ENCODE measurements at regions not wholly inside any gene's neighbourhood (a gene's known extent, or its start where the extent isn't known, plus 50 kb on each side); places are given as distances from the start of the nearest gene placed in this dataset.
"Not testable (repeated sequence)": the region's sequence is repeated elsewhere in the genome, so short reads cannot be mapped to it uniquely, and the experiment has no call there.

GRCh38 chr4:152064282-152064681, 303.5 kb upstream of the GATB start:
- Histone ChIP-seq H3K9ac (ENCODE audit: low read depth in 1 of 2, low read length in 2 of 2) (no peak overlapping the region), H3K4me3 (ENCODE audit: low read length in 2 of 2) (no peak overlapping the region), H3K27me3 (ENCODE audit: control insufficient read depth in 2 of 2, insufficient read depth in 2 of 2, low read length in 2 of 2) (no peaks in the 10 kb centered on the region), H3K4me1 (ENCODE audit: control insufficient read depth in 2 of 2, insufficient read depth in 2 of 2, low read length in 2 of 2) (peaks cover 3 to 7% of the 10 kb centered on the region in 2 donors), H3K9me3 (ENCODE audit: control insufficient read depth in 2 of 2, low read length in 2 of 2) (no peaks in the 10 kb centered on the region), H3K27ac (ENCODE audit: low read depth in 2 of 2, low read length in 2 of 2) (no peak overlapping the region), H3K36me3 (ENCODE audit: control insufficient read depth in 2 of 2, insufficient read depth in 2 of 2, low read length in 2 of 2) (no peaks in the 10 kb centered on the region)

GRCh38 chr4:152063621-152064240, 302.9 kb upstream of the GATB start:
- H3K27me3 ChIP-seq (ENCODE audit: control insufficient read depth in 2 of 2, insufficient read depth in 2 of 2, low read length in 2 of 2), result no peaks in the 10 kb centered on the region
- no peaks in the 10 kb centered on the region for H3K36me3 ChIP-seq (ENCODE audit: control insufficient read depth in 2 of 2, insufficient read depth in 2 of 2, low read length in 2 of 2)
- no peak overlapping the region for H3K27ac ChIP-seq (ENCODE audit: low read depth in 2 of 2, low read length in 2 of 2)
- no peaks in the 10 kb centered on the region for H3K9me3 ChIP-seq (ENCODE audit: control insufficient read depth in 2 of 2, low read length in 2 of 2)
- no peak overlapping the region for H3K9ac ChIP-seq (ENCODE audit: low read depth in 1 of 2, low read length in 2 of 2)
- H3K4me1 ChIP-seq (ENCODE audit: control insufficient read depth in 2 of 2, insufficient read depth in 2 of 2, low read length in 2 of 2), result peaks cover 3 to 7% of the 10 kb centered on the region in 2 donors
- no peak overlapping the region for H3K4me3 ChIP-seq (ENCODE audit: low read length in 2 of 2)

GRCh38 chr4:152062936-152063620, 302.3 kb upstream of the GATB start:
- no peaks in the 10 kb centered on the region for H3K9me3 ChIP-seq (ENCODE audit: control insufficient read depth in 2 of 2, low read length in 2 of 2)
- no peaks in the 10 kb centered on the region for H3K36me3 ChIP-seq (ENCODE audit: control insufficient read depth in 2 of 2, insufficient read depth in 2 of 2, low read length in 2 of 2)
- no peak overlapping the region for H3K4me3 ChIP-seq (ENCODE audit: low read length in 2 of 2)
- no peaks in the 10 kb centered on the region for H3K27me3 ChIP-seq (ENCODE audit: control insufficient read depth in 2 of 2, insufficient read depth in 2 of 2, low read length in 2 of 2)
- peaks cover 3 to 7% of the 10 kb centered on the region in 2 donors for H3K4me1 ChIP-seq (ENCODE audit: control insufficient read depth in 2 of 2, insufficient read depth in 2 of 2, low read length in 2 of 2)
- H3K9ac ChIP-seq (ENCODE audit: low read depth in 1 of 2, low read length in 2 of 2), result no peak overlapping the region
- H3K27ac ChIP-seq (ENCODE audit: low read depth in 2 of 2, low read length in 2 of 2), result no peak overlapping the region

GRCh38 chr4:152054731-152055130, 293.9 kb upstream of the GATB start:
- no peaks in the 10 kb centered on the region for H3K4me1 ChIP-seq (ENCODE audit: control insufficient read depth in 2 of 2, insufficient read depth in 2 of 2, low read length in 2 of 2)
- no peak overlapping the region for H3K4me3 ChIP-seq (ENCODE audit: low read length in 2 of 2)
- H3K36me3 ChIP-seq (ENCODE audit: control insufficient read depth in 2 of 2, insufficient read depth in 2 of 2, low read length in 2 of 2), result no peaks in the 10 kb centered on the region
- no peaks in the 10 kb centered on the region for H3K27me3 ChIP-seq (ENCODE audit: control insufficient read depth in 2 of 2, insufficient read depth in 2 of 2, low read length in 2 of 2)
- H3K27ac ChIP-seq (ENCODE audit: low read depth in 2 of 2, low read length in 2 of 2), result no peak overlapping the region
- H3K9ac ChIP-seq (ENCODE audit: low read depth in 1 of 2, low read length in 2 of 2), result no peak overlapping the region
- H3K9me3 ChIP-seq (ENCODE audit: control insufficient read depth in 2 of 2, low read length in 2 of 2), result no peaks in the 10 kb centered on the region

GRCh38 chr4:152052451-152053057, 291.7 kb upstream of the GATB start:
- no peaks in the 10 kb centered on the region for H3K27me3 ChIP-seq (ENCODE audit: control insufficient read depth in 2 of 2, insufficient read depth in 2 of 2, low read length in 2 of 2)
- H3K36me3 ChIP-seq (ENCODE audit: control insufficient read depth in 2 of 2, insufficient read depth in 2 of 2, low read length in 2 of 2), result no peaks in the 10 kb centered on the region
- H3K9me3 ChIP-seq (ENCODE audit: control insufficient read depth in 2 of 2, low read length in 2 of 2), result no peaks in the 10 kb centered on the region
- H3K9ac ChIP-seq (ENCODE audit: low read depth in 1 of 2, low read length in 2 of 2), result no peak overlapping the region
- H3K4me3 ChIP-seq (ENCODE audit: low read length in 2 of 2), result no peak overlapping the region
- H3K4me1 ChIP-seq (ENCODE audit: control insufficient read depth in 2 of 2, insufficient read depth in 2 of 2, low read length in 2 of 2), result no peaks in the 10 kb centered on the region
- H3K27ac ChIP-seq (ENCODE audit: low read depth in 2 of 2, low read length in 2 of 2), result no peak overlapping the region

GRCh38 chr4:152051332-152051731, 290.5 kb upstream of the GATB start:
- H3K9ac ChIP-seq (ENCODE audit: low read depth in 1 of 2, low read length in 2 of 2); H3K27ac ChIP-seq (ENCODE audit: low read depth in 2 of 2, low read length in 2 of 2); H3K36me3 ChIP-seq (ENCODE audit: control insufficient read depth in 2 of 2, insufficient read depth in 2 of 2, low read length in 2 of 2); H3K4me1 ChIP-seq (ENCODE audit: control insufficient read depth in 2 of 2, insufficient read depth in 2 of 2, low read length in 2 of 2); H3K4me3 ChIP-seq (ENCODE audit: low read length in 2 of 2); H3K27me3 ChIP-seq (ENCODE audit: control insufficient read depth in 2 of 2, insufficient read depth in 2 of 2, low read length in 2 of 2); H3K9me3 ChIP-seq (ENCODE audit: control insufficient read depth in 2 of 2, low read length in 2 of 2): not testable (repeated sequence)

- Histone ChIP-seq H3K9ac (ENCODE audit: low read depth in 1 of 2, low read length in 2 of 2) (no peak overlapping the region), H3K4me1 (ENCODE audit: control insufficient read depth in 2 of 2, insufficient read depth in 2 of 2, low read length in 2 of 2) (peaks cover 0 to 7% of the 10 kb centered on the region in 2 donors), H3K27ac (ENCODE audit: low read depth in 2 of 2, low read length in 2 of 2) (no peak overlapping the region), H3K36me3 (ENCODE audit: control insufficient read depth in 2 of 2, insufficient read depth in 2 of 2, low read length in 2 of 2) (no peaks in the 10 kb centered on the region), H3K9me3 (ENCODE audit: control insufficient read depth in 2 of 2, low read length in 2 of 2) (no peaks in the 10 kb centered on the region), H3K27me3 (ENCODE audit: control insufficient read depth in 2 of 2, insufficient read depth in 2 of 2, low read length in 2 of 2) (peaks cover 4 to 6% of the 10 kb centered on the region in 2 donors), H3K4me3 (ENCODE audit: low read length in 2 of 2) (no peak overlapping the region)
Measured at GRCh38 chr4:152050106-152050505, 289.3 kb upstream of the GATB start.

- Histone ChIP-seq H3K27ac (ENCODE audit: low read depth in 2 of 2, low read length in 2 of 2) (no peak overlapping the region), H3K4me3 (ENCODE audit: low read length in 2 of 2) (no peak overlapping the region), H3K9ac (ENCODE audit: low read depth in 1 of 2, low read length in 2 of 2) (no peak overlapping the region), H3K4me1 (ENCODE audit: control insufficient read depth in 2 of 2, insufficient read depth in 2 of 2, low read length in 2 of 2) (peaks cover 0 to 7% of the 10 kb centered on the region in 2 donors), H3K27me3 (ENCODE audit: control insufficient read depth in 2 of 2, insufficient read depth in 2 of 2, low read length in 2 of 2) (peaks cover 6 to 8% of the 10 kb centered on the region in 2 donors), H3K9me3 (ENCODE audit: control insufficient read depth in 2 of 2, low read length in 2 of 2) (peaks cover 0 to 4% of the 10 kb centered on the region in 2 donors), H3K36me3 (ENCODE audit: control insufficient read depth in 2 of 2, insufficient read depth in 2 of 2, low read length in 2 of 2) (no peaks in the 10 kb centered on the region)
Measured at GRCh38 chr4:152047451-152047850, 286.6 kb upstream of the GATB start.

GRCh38 chr4:152045807-152046571, 285.2 kb upstream of the GATB start:
- Histone ChIP-seq H3K27ac (ENCODE audit: low read depth in 2 of 2, low read length in 2 of 2) (no peak overlapping the region), H3K27me3 (ENCODE audit: control insufficient read depth in 2 of 2, insufficient read depth in 2 of 2, low read length in 2 of 2) (peaks cover 6 to 8% of the 10 kb centered on the region in 2 donors), H3K4me3 (ENCODE audit: low read length in 2 of 2) (no peak overlapping the region), H3K36me3 (ENCODE audit: control insufficient read depth in 2 of 2, insufficient read depth in 2 of 2, low read length in 2 of 2) (no peaks in the 10 kb centered on the region), H3K9me3 (ENCODE audit: control insufficient read depth in 2 of 2, low read length in 2 of 2) (peaks cover 0 to 4% of the 10 kb centered on the region in 2 donors), H3K4me1 (ENCODE audit: control insufficient read depth in 2 of 2, insufficient read depth in 2 of 2, low read length in 2 of 2) (peaks cover 0 to 7% of the 10 kb centered on the region in 2 donors), H3K9ac (ENCODE audit: low read depth in 1 of 2, low read length in 2 of 2) (no peak overlapping the region)

GRCh38 chr4:152045449-152045806, 284.6 kb upstream of the GATB start:
- H3K4me1 ChIP-seq (ENCODE audit: control insufficient read depth in 2 of 2, insufficient read depth in 2 of 2, low read length in 2 of 2), result peaks cover 0 to 7% of the 10 kb centered on the region in 2 donors
- peaks cover 6 to 8% of the 10 kb centered on the region in 2 donors for H3K27me3 ChIP-seq (ENCODE audit: control insufficient read depth in 2 of 2, insufficient read depth in 2 of 2, low read length in 2 of 2)
- peaks cover 0 to 4% of the 10 kb centered on the region in 2 donors for H3K9me3 ChIP-seq (ENCODE audit: control insufficient read depth in 2 of 2, low read length in 2 of 2)
- H3K27ac ChIP-seq (ENCODE audit: low read depth in 2 of 2, low read length in 2 of 2), result no peak overlapping the region
- no peak overlapping the region for H3K9ac ChIP-seq (ENCODE audit: low read depth in 1 of 2, low read length in 2 of 2)
- H3K36me3 ChIP-seq (ENCODE audit: control insufficient read depth in 2 of 2, insufficient read depth in 2 of 2, low read length in 2 of 2), result no peaks in the 10 kb centered on the region
- H3K4me3 ChIP-seq (ENCODE audit: low read length in 2 of 2), result no peak overlapping the region
